ENCODE measurements at regions not wholly inside any gene's neighbourhood (a gene's known extent, or its start where the extent isn't known, plus 50 kb on each side); places are given as distances from the start of the nearest gene placed in this dataset.
"Not testable (repeated sequence)": the region's sequence is repeated elsewhere in the genome, so short reads cannot be mapped to it uniquely, and the experiment has no call there.

GRCh38 chr5:74514888-74515551, 125.5 kb downstream of the ENC1 start:
- DNase-seq: no peak
- WGBS, 3 donors: 82 to 86% (median 85%) methylated on average over 4 of the region's 4 CpGs
- no peaks in the 10 kb centered on the region for H3K36me3 ChIP-seq
- H3K4me1 ChIP-seq (ENCODE audit: insufficient read depth): no peaks in the 10 kb centered on the region
- TF ChIP-seq CTCF (IDR thresholded peaks at IDR 0.05): no peak
- no peak for TF ChIP-seq POLR2A (IDR thresholded peaks at IDR 0.05)
- no peak for TF ChIP-seq EP300 (IDR thresholded peaks at IDR 0.05)
- H3K4me3 ChIP-seq: no peak overlapping the region
- H3K27ac ChIP-seq: no peak overlapping the region
- H3K27me3 ChIP-seq: no peaks in the 10 kb centered on the region
- no peaks in the 10 kb centered on the region for H3K9me3 ChIP-seq
- intact Hi-C loops (cut with DNase I): no loop called here

- H3K9me3 ChIP-seq; H3K4me3 ChIP-seq; intact Hi-C loops (cut with DNase I); H3K36me3 ChIP-seq; H3K27me3 ChIP-seq; H3K4me1 ChIP-seq (ENCODE audit: insufficient read depth); H3K27ac ChIP-seq; DNase-seq: not testable (repeated sequence)
- 71 to 97% (median 97%) methylated on average over 2 of the region's 2 CpGs for WGBS, 3 donors
Observed at GRCh38 chr5:74511770-74512169, 128.8 kb downstream of the ENC1 start.

GRCh38 chr5:74510476-74511075, 130.0 kb downstream of the ENC1 start:
- Histone ChIP-seq H3K27me3 (no peaks in the 10 kb centered on the region), H3K9me3 (no peaks in the 10 kb centered on the region), H3K4me3 (no peak overlapping the region), H3K4me1 (ENCODE audit: insufficient read depth) (no peaks in the 10 kb centered on the region), H3K27ac (no peak overlapping the region), H3K36me3 (no peaks in the 10 kb centered on the region)
- 94 to 100% (median 97%) methylated on average over 1 of the region's 1 CpG for WGBS, 3 donors
- intact Hi-C loops (cut with DNase I): no loop called here
- no peak for DNase-seq
- TF ChIP-seq CTCF (IDR thresholded peaks at IDR 0.05) (no peak), EP300 (IDR thresholded peaks at IDR 0.05) (no peak), POLR2A (IDR thresholded peaks at IDR 0.05) (no peak)

GRCh38 chr5:74507370-74508005, 133.0 kb downstream of the ENC1 start:
- Histone ChIP-seq H3K9me3 (no peaks in the 10 kb centered on the region), H3K27me3 (no peaks in the 10 kb centered on the region), H3K27ac (no peak overlapping the region), H3K4me3 (no peak overlapping the region), H3K36me3 (no peaks in the 10 kb centered on the region), H3K4me1 (ENCODE audit: insufficient read depth) (no peaks in the 10 kb centered on the region)
- TF ChIP-seq CTCF (IDR thresholded peaks at IDR 0.05): no peak
- TF ChIP-seq EP300 (IDR thresholded peaks at IDR 0.05): no peak
- no peak for TF ChIP-seq POLR2A (IDR thresholded peaks at IDR 0.05)
- intact Hi-C loops (cut with DNase I): no loop called here
- 73 to 85% (median 79%) methylated on average over 6 of the region's 6 CpGs for WGBS, 3 donors
- no peak for DNase-seq

- H3K27ac ChIP-seq: no peak overlapping the region
- no peaks in the 10 kb centered on the region for H3K9me3 ChIP-seq
- TF ChIP-seq CTCF (IDR thresholded peaks at IDR 0.05) (no peak), EP300 (IDR thresholded peaks at IDR 0.05) (no peak), POLR2A (IDR thresholded peaks at IDR 0.05) (no peak)
- intact Hi-C loops (cut with DNase I): no loop called here
- H3K36me3 ChIP-seq: no peaks in the 10 kb centered on the region
- no peaks in the 10 kb centered on the region for H3K27me3 ChIP-seq
- H3K4me1 ChIP-seq (ENCODE audit: insufficient read depth): no peaks in the 10 kb centered on the region
- no peak for DNase-seq
- H3K4me3 ChIP-seq: no peak overlapping the region
- 90 to 92% (median 92%) methylated on average over 8 of the region's 8 CpGs for WGBS, 3 donors
Observed at GRCh38 chr5:74506119-74506518, 134.4 kb downstream of the ENC1 start.

All from ovary (tissue), 7 donors.